Astrocyte of the cerebellum (primary cell): ENCODE measurements at regions not wholly inside any gene's neighbourhood (a gene's known extent, or its start where the extent isn't known, plus 50 kb on each side); places are given as distances from the start of the nearest gene placed in this dataset.

Experiments used
- DNase-seq: peaks from one replicate; pipeline ENCODE4 v3.0.0-alpha.2; 2011; ENCODE audit warnings: low read depth
- H3K4me3 ChIP-seq: 2 replicates; pipeline ENCODE4 v1.5.1; 2011; ENCODE audit warnings: mild to moderate bottlenecking, low read depth, low read length, moderate library complexity
- in situ Hi-C: cut with HindIII; loops from 2 replicates; pipeline ENCODE4 v1.10.0; 2017; ENCODE audit warnings: low sequenced_read_pairs
- TF ChIP-seq, protein P1 (sequence below): IDR thresholded peaks from 2 replicates; pipeline ENCODE4 v1.5.1; 2012; ENCODE audit warnings: low read length, low read depth, moderate library complexity, mild to moderate bottlenecking; ENCODE audit errors: missing control alignments

DNA sequence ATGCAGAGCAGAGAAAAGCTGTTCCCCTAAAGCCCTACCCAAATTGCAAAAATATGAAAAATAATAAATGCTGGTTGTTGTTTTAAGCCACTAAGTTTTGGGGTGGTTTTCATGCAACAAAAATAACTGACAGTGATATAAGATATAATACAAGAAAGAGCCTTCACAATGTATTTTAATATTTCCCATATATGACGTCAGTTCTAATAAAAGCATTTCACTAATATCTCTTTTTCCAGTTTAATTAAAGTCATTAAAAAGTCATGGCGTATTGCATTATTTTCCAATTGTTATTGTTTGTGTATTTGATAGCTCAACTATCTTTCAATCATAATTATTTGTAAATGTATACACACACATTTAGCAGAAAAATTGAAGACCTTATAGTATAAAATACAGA is 134.7 kb upstream of the EPHA7 start:
- TF ChIP-seq, protein P1, sequence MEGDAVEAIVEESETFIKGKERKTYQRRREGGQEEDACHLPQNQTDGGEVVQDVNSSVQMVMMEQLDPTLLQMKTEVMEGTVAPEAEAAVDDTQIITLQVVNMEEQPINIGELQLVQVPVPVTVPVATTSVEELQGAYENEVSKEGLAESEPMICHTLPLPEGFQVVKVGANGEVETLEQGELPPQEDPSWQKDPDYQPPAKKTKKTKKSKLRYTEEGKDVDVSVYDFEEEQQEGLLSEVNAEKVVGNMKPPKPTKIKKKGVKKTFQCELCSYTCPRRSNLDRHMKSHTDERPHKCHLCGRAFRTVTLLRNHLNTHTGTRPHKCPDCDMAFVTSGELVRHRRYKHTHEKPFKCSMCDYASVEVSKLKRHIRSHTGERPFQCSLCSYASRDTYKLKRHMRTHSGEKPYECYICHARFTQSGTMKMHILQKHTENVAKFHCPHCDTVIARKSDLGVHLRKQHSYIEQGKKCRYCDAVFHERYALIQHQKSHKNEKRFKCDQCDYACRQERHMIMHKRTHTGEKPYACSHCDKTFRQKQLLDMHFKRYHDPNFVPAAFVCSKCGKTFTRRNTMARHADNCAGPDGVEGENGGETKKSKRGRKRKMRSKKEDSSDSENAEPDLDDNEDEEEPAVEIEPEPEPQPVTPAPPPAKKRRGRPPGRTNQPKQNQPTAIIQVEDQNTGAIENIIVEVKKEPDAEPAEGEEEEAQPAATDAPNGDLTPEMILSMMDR: no peak
- in situ Hi-C loops: no loop called here

DNA sequence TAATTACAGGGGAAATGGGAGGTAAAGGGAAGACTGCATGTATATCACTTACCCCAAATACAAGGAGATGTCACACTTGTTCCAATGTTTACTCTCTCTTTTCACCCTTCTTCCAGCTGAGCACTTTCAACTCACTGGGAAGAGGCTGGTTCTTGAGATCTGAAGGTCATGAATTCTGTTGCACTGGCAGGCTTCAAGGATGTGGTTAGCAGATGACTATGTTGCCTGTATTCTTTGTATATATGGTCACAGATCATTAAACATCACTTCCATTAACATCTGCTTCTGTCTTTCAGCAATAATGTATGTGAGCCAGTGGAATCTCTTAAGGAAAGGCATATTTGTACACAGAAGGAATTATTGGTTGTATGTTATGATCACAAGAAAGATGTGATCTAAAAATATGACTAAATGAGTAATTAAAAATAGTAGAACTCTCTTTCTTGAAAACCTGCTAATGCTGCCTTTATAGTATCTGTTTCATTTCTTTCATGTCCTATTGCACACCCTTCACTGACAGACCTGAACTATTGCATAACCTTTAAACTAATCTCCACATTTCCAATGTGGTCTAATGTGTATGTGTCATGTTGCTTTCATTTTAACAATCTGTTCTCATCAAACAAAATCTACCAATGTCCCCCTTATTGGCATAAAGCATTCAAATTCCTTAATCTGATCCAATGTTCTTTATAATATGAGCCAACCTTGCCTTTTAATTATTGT is 131.4 kb upstream of the EPHA7 start:
- peak; percentile 28 for DNase-seq
- no peak overlapping the region for H3K4me3 ChIP-seq
- TF ChIP-seq, protein P1: no peak
- in situ Hi-C loops: no loop called here

More for the DNA sequence above, 134.7 kb upstream of the EPHA7 start:
- H3K4me3 ChIP-seq: no peak overlapping the region
- DNase-seq: no peak

DNA sequence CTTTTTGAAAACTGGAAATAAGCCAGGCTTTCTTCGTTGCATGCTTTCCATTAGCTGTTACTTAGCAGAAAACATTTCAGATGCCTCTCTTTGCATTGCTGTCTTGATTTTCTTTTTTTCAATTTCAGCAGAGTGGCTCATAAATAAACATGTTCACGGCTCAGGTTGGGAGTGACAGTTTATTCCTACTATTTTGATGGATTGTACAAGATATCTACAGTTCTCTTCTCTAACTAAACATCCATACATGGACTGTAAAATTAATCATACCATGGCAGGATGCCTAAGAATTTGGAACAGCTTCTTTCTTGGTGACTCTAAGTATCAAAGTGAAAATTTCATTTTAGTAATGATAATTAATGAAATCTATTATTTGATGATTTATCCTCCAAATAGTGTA is 130.5 kb upstream of the EPHA7 start:
- DNase-seq: no peak
- H3K4me3 ChIP-seq: no peak overlapping the region
- in situ Hi-C loops: no loop called here
- TF ChIP-seq, protein P1: no peak

DNA sequence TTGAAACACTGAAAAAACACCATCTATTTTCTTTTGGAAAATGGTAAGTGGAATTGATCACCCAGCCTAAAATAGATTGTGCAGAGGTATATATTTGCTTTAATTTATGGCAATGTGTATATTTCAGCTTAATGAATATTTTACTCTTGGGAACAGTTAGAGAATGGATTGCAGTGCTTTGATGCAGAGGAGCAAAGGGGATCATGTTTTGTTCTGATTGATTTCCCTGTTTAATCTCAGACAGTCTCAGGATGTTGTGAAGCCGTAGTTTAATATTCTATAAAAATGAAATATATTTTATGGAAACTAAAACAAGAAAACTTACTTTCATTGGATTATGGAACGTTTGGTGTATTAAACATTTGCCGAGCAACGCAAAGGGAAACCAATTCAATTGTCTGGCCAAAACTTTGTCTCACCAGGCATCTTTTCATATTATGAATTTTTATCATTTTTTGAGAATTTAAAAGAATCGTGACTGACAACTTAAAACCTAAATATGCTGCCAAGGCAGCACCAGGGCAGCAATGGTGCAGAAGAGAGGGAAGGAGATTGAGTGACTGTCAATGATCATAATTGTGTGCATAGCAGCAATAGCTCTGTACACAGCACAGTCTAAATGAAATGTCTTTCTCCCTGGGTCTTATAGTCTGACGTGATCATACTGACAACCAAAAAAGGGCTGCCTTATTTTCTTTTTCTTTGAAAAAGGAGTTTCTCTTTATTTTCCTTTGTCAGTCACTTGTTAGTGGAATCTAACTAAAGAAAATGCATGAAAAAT is 105.5 kb upstream of the EPHA7 start:
- H3K4me3 ChIP-seq: no peak overlapping the region
- in situ Hi-C loops: no loop called here
- no peak for DNase-seq
- TF ChIP-seq, protein P1: no peak

DNA sequence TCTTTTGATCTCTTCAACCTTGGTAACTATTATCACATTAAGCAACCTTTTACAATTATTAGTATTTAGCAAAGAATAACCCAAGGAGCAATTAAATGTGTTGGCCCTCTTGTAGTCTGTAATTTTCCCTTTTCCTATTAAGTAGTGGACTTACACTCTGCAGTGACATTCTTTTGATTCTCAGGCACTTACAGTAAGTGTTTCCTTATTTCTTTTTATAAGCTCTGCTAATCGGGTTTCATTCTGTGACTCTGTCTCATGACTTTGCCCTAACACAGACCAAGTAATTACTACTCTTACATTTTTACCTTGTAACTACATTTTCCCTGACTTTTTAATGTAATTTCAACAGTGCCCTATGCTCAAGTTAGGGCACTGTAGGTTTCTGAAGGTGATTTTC is 104.0 kb upstream of the EPHA7 start:
- H3K4me3 ChIP-seq: no peak overlapping the region
- DNase-seq: no peak
- TF ChIP-seq, protein P1: no peak
- in situ Hi-C loops: no loop called here

DNA sequence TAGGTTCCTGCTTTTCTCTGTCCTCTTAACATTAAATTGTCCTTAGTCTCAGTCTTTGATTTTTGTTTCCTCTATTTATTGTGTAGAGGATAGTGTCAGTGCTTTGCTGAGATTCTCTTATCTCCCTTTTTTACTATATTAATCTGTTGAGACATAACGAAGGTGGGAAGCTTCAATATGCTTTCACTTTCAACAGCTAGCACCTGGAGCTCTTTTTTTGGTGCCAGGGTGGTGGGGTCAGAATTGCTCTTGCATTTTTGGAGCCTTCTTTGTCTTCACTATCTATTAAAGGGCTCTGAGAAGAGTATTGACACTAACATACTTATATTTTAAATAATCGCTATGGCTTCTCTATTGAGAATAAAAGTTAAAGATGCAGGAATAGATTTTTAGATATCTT is 97.1 kb upstream of the EPHA7 start:
- TF ChIP-seq, protein P1: no peak
- in situ Hi-C loops: no loop called here
- H3K4me3 ChIP-seq: no peak overlapping the region
- DNase-seq: no peak
